ENCODE measurements at regions not wholly inside any gene's neighbourhood (a gene's known extent, or its start where the extent isn't known, plus 50 kb on each side); places are given as distances from the start of the nearest gene placed in this dataset.
"Not testable (repeated sequence)": the region's sequence is repeated elsewhere in the genome, so short reads cannot be mapped to it uniquely, and the experiment has no call there.

GRCh38 chr12:131192951-131193350 lies 239.2 kb downstream of the ADGRD1 start:
- Mint-ChIP-seq H3K4me1 (no peaks in the 10 kb centered on the region), H3K27ac (no peak overlapping the region), H3K9me3 (peaks cover 0 to 2% (median 0%) of the 10 kb centered on the region in 6 donors), H3K27me3 (ENCODE audit: low read depth in 3 of 3) (peaks cover 0 to 3% (median 0%) of the 10 kb centered on the region in 3 donors), H3K36me3 (no peaks in the 10 kb centered on the region), H3K4me3 (no peak overlapping the region)
- DNase-seq = no peak

GRCh38 chr12:131194166-131194565 lies 240.5 kb downstream of the ADGRD1 start:
- no peaks in the 10 kb centered on the region for H3K4me1 Mint-ChIP-seq
- H3K27me3 Mint-ChIP-seq (ENCODE audit: low read depth in 3 of 3) = no peaks in the 10 kb centered on the region
- no peaks in the 10 kb centered on the region for H3K36me3 Mint-ChIP-seq
- DNase-seq = no peak
- no peak overlapping the region for H3K4me3 Mint-ChIP-seq
- no peak overlapping the region for H3K27ac Mint-ChIP-seq
- peaks cover 0 to 2% (median 0%) of the 10 kb centered on the region in 6 donors for H3K9me3 Mint-ChIP-seq

- H3K4me1 Mint-ChIP-seq = no peaks in the 10 kb centered on the region
- H3K9me3 Mint-ChIP-seq = peaks cover 0 to 2% (median 0%) of the 10 kb centered on the region in 6 donors
- H3K4me3 Mint-ChIP-seq = no peak overlapping the region
- no peaks in the 10 kb centered on the region for H3K27me3 Mint-ChIP-seq (ENCODE audit: low read depth in 3 of 3)
- no peak overlapping the region for H3K27ac Mint-ChIP-seq
- DNase-seq = no peak
- H3K36me3 Mint-ChIP-seq = no peaks in the 10 kb centered on the region
Observed at GRCh38 chr12:131195796-131196195, 242.1 kb downstream of the ADGRD1 start.

GRCh38 chr12:131196220-131196619 lies 242.5 kb downstream of the ADGRD1 start:
- Mint-ChIP-seq H3K36me3 (no peaks in the 10 kb centered on the region), H3K4me3 (no peak overlapping the region), H3K27ac (no peak overlapping the region), H3K4me1 (no peaks in the 10 kb centered on the region), H3K9me3 (peaks cover 0 to 2% (median 0%) of the 10 kb centered on the region in 6 donors), H3K27me3 (ENCODE audit: low read depth in 3 of 3) (no peaks in the 10 kb centered on the region)
- DNase-seq = no peak

- Mint-ChIP-seq H3K4me1 (no peaks in the 10 kb centered on the region), H3K9me3 (peaks cover 0 to 2% (median 0%) of the 10 kb centered on the region in 6 donors), H3K27ac (no peak overlapping the region), H3K27me3 (ENCODE audit: low read depth in 3 of 3) (no peaks in the 10 kb centered on the region), H3K4me3 (no peak overlapping the region), H3K36me3 (no peaks in the 10 kb centered on the region)
- DNase-seq = no peak
Observed at GRCh38 chr12:131197490-131197889, 243.8 kb downstream of the ADGRD1 start.

GRCh38 chr12:131199221-131199620 lies 245.5 kb downstream of the ADGRD1 start:
- Mint-ChIP-seq H3K36me3 (no peaks in the 10 kb centered on the region), H3K9me3 (no peaks in the 10 kb centered on the region), H3K27me3 (ENCODE audit: low read depth in 3 of 3) (no peaks in the 10 kb centered on the region), H3K4me3 (no peak overlapping the region), H3K4me1 (no peaks in the 10 kb centered on the region), H3K27ac (no peak overlapping the region)
- DNase-seq = no peak

GRCh38 chr12:131201912-131202311 lies 248.2 kb downstream of the ADGRD1 start:
- not testable (repeated sequence) for H3K4me1 Mint-ChIP-seq; H3K27me3 Mint-ChIP-seq (ENCODE audit: low read depth in 3 of 3); H3K27ac Mint-ChIP-seq; H3K4me3 Mint-ChIP-seq; H3K9me3 Mint-ChIP-seq; DNase-seq; H3K36me3 Mint-ChIP-seq

- no peak for DNase-seq
- no peaks in the 10 kb centered on the region for H3K4me1 Mint-ChIP-seq
- H3K4me3 Mint-ChIP-seq = no peak overlapping the region
- no peaks in the 10 kb centered on the region for H3K27me3 Mint-ChIP-seq (ENCODE audit: low read depth in 3 of 3)
- H3K27ac Mint-ChIP-seq = no peak overlapping the region
- no peaks in the 10 kb centered on the region for H3K9me3 Mint-ChIP-seq
- no peaks in the 10 kb centered on the region for H3K36me3 Mint-ChIP-seq
Observed at GRCh38 chr12:131202592-131203378, 249.1 kb downstream of the ADGRD1 start.

- no peaks in the 10 kb centered on the region for H3K9me3 Mint-ChIP-seq
- H3K4me1 Mint-ChIP-seq = no peaks in the 10 kb centered on the region
- no peak overlapping the region for H3K4me3 Mint-ChIP-seq
- H3K27me3 Mint-ChIP-seq (ENCODE audit: low read depth in 3 of 3) = no peaks in the 10 kb centered on the region
- DNase-seq = no peak
- H3K27ac Mint-ChIP-seq = no peak overlapping the region
- no peaks in the 10 kb centered on the region for H3K36me3 Mint-ChIP-seq
Observed at GRCh38 chr12:131203666-131204415, 250.1 kb downstream of the ADGRD1 start.

GRCh38 chr12:131204416-131205274 lies 250.9 kb downstream of the ADGRD1 start:
- no peaks in the 10 kb centered on the region for H3K9me3 Mint-ChIP-seq
- H3K36me3 Mint-ChIP-seq = no peaks in the 10 kb centered on the region
- H3K4me3 Mint-ChIP-seq = no peak overlapping the region
- H3K4me1 Mint-ChIP-seq = no peaks in the 10 kb centered on the region
- peaks cover 0 to 1% (median 0%) of the 10 kb centered on the region in 3 donors for H3K27me3 Mint-ChIP-seq (ENCODE audit: low read depth in 3 of 3)
- no peak for DNase-seq
- no peak overlapping the region for H3K27ac Mint-ChIP-seq

GRCh38 chr12:131205275-131205933 lies 251.7 kb downstream of the ADGRD1 start:
- H3K9me3 Mint-ChIP-seq; DNase-seq; H3K4me3 Mint-ChIP-seq; H3K4me1 Mint-ChIP-seq; H3K27me3 Mint-ChIP-seq (ENCODE audit: low read depth in 3 of 3); H3K36me3 Mint-ChIP-seq; H3K27ac Mint-ChIP-seq: not testable (repeated sequence)

GRCh38 chr12:131206630-131207299 lies 253.1 kb downstream of the ADGRD1 start:
- not testable (repeated sequence) for H3K9me3 Mint-ChIP-seq; H3K4me1 Mint-ChIP-seq; H3K36me3 Mint-ChIP-seq; H3K27me3 Mint-ChIP-seq (ENCODE audit: low read depth in 3 of 3); H3K4me3 Mint-ChIP-seq; DNase-seq; H3K27ac Mint-ChIP-seq

- H3K27me3 Mint-ChIP-seq (ENCODE audit: low read depth in 3 of 3); H3K4me3 Mint-ChIP-seq; H3K36me3 Mint-ChIP-seq; DNase-seq; H3K4me1 Mint-ChIP-seq; H3K27ac Mint-ChIP-seq; H3K9me3 Mint-ChIP-seq: not testable (repeated sequence)
Observed at GRCh38 chr12:131207300-131207660, 253.6 kb downstream of the ADGRD1 start.

All from immature natural killer cell (primary cell).